ENCODE measurements at regions not wholly inside any gene's neighbourhood (a gene's known extent, or its start where the extent isn't known, plus 50 kb on each side); places are given as distances from the start of the nearest gene placed in this dataset.

DNA sequence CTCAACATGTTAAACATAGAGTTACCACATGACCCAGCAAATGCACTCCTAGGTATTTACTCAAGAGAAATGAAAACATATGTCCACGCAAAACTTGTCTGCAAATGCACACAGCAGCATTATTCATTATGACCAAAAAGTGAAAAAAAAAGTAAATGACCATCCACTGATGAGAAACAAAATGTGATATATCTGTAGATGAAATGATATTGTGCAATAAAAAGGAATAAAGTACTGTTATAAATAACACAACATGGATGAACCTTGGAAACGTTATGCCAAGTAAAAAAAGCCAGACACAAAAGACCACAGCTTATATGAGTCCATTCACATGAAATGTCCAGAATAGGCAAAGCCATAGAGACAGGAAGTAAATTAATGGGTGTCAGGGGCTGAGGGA is 61.4 kb upstream of the SKAP2 start:
- peaks cover 2% of the 10 kb centered on the region for H3K9me3 Mint-ChIP-seq
- H3K4me1 Mint-ChIP-seq = peaks cover 29% of the 10 kb centered on the region
- H3K27ac Mint-ChIP-seq = no peak overlapping the region
- TF ChIP-seq, protein P1, sequence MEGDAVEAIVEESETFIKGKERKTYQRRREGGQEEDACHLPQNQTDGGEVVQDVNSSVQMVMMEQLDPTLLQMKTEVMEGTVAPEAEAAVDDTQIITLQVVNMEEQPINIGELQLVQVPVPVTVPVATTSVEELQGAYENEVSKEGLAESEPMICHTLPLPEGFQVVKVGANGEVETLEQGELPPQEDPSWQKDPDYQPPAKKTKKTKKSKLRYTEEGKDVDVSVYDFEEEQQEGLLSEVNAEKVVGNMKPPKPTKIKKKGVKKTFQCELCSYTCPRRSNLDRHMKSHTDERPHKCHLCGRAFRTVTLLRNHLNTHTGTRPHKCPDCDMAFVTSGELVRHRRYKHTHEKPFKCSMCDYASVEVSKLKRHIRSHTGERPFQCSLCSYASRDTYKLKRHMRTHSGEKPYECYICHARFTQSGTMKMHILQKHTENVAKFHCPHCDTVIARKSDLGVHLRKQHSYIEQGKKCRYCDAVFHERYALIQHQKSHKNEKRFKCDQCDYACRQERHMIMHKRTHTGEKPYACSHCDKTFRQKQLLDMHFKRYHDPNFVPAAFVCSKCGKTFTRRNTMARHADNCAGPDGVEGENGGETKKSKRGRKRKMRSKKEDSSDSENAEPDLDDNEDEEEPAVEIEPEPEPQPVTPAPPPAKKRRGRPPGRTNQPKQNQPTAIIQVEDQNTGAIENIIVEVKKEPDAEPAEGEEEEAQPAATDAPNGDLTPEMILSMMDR (IDR thresholded peaks at IDR 0.05) = no peak
- H3K27me3 Mint-ChIP-seq (ENCODE audit: low read depth, poor library complexity) = no peaks in the 10 kb centered on the region
- no peak overlapping the region for H3K4me3 Mint-ChIP-seq
- no peaks in the 10 kb centered on the region for H3K36me3 Mint-ChIP-seq (ENCODE audit: low read depth)
- no peak for DNase-seq

DNA sequence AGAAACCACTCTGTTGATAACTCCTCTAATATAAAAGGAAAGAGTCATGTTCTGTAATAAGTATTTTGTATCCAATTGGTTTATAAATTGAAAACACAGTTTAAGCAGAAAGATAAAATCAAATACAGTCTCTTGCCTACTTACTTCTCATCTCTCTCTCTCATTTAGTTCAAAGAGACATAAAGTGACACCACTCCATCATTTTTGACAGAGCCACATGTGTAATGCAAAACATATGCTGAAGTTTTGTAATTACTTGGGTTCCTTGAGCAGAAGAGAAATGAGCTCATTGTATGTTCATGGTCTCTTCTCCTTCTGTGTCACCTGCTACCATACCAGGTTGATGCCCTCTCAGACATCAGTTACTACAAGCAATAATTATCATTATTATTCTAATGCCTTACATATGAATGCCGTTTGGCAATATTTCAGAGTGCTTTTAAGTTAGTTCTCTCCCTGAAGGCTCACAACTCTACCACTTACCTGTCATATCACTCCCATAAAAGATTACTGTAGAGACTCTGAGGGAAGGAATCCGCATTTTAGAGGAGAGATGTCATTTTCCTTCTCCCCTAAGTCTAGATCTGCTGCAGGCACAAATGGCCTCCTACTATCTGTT is 59.9 kb upstream of the SKAP2 start:
- TF ChIP-seq, protein P1 (IDR thresholded peaks at IDR 0.05) = no peak
- Mint-ChIP-seq H3K27me3 (ENCODE audit: low read depth, poor library complexity) (no peaks in the 10 kb centered on the region), H3K4me1 (peaks cover 18% of the 10 kb centered on the region), H3K27ac (no peak overlapping the region), H3K36me3 (ENCODE audit: low read depth) (no peaks in the 10 kb centered on the region), H3K9me3 (no peaks in the 10 kb centered on the region), H3K4me3 (no peak overlapping the region)
- no peak for DNase-seq

DNA sequence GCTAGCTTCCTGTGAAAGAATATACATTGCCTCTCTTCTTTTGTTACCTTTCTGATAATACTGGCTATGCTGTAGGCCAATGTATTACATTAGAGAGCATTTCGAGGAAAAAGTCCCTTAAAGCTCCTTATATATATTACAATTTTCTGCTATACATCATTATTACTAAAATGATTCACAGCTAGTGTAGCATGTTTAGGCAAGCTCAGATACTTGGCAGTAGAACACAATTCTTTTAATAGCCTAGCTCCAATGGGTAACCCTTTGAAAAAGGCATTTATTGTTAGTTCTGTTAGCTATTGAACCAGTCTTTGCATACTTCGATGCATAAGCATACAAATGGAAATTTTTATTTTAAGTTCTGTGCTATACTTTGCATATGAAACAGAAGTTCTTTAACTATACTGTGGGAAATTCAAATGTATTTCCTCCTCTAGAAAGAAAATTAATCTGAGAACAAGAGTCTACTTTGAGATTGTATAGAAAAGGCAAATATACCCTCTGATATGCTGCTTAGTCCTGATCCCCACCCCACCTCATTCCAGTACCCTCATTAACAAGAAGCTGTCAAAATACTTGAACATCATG is 55.6 kb upstream of the SKAP2 start:
- Mint-ChIP-seq H3K4me3 (no peak overlapping the region), H3K27ac (no peak overlapping the region), H3K27me3 (ENCODE audit: low read depth, poor library complexity) (peaks cover 5% of the 10 kb centered on the region), H3K4me1 (peaks cover 7% of the 10 kb centered on the region), H3K9me3 (no peaks in the 10 kb centered on the region), H3K36me3 (ENCODE audit: low read depth) (no peaks in the 10 kb centered on the region)
- no peak for DNase-seq
- TF ChIP-seq, protein P1 (IDR thresholded peaks at IDR 0.05) = no peak

DNA sequence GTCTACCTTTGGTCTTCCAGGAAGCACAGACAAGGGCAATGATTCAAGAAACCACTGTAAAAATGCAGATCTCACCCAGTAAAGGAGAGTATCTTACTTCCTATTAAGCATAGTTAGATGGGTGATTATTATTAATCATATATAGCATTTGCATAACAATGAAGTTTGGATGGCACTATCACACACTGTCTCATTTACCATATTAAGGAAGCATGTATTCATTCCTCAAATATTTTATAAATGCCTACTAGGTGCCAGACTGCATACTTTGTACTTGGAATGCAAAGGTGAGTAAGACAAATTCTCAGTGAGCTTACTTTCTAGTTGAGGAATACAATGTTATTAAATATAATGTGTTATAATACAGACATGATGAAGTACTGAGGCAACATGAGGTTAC is 53.9 kb upstream of the SKAP2 start:
- Mint-ChIP-seq H3K36me3 (ENCODE audit: low read depth) (no peaks in the 10 kb centered on the region), H3K27me3 (ENCODE audit: low read depth, poor library complexity) (peaks cover 5% of the 10 kb centered on the region), H3K27ac (no peak overlapping the region), H3K4me1 (peaks cover 7% of the 10 kb centered on the region), H3K9me3 (no peaks in the 10 kb centered on the region), H3K4me3 (no peak overlapping the region)
- DNase-seq = no peak
- TF ChIP-seq, protein P1 (IDR thresholded peaks at IDR 0.05) = no peak

DNA sequence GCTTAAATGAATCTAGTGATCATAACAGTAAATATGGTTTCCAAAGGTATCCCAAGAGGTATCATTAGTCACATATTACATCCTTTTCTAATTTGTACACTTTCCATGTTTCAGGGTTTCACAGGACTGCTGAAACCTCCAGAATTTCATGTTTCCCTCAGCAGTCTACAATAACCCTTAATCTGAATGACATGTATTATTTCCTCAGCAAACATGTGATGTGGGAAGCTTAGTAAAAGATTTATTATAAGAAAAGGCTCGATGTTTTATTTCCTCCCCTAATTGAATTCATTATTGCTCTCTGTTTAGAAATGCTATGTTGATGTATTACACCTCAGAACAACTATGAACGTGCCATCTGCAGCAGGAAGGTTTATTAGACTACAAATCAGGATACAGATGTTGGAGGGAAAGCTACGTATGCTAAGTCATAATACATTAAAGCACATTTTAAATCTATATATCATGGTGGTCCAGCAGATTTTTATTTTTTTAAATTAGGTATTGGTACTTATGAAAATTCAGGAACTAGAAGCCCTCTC is 52.5 kb upstream of the SKAP2 start:
- TF ChIP-seq, protein P1 (IDR thresholded peaks at IDR 0.05) = no peak

DNA sequence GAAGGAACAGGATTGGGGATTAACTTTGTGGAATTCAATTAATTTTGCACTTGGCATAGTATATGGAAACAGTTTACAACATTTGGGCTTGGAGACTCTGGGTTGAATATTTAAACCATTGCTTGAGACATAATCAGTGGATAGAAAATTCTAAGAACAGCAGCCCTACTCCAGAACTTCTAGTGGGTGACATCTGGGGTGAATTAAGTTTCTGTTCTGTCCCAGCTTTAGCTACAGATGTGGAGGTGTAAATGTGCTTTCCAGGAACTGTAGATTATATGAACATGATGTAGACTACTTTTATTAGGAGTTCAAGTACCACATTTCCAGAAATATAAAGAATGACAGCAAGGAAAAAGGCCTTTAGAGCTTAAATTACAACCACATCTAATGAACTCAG is 51.9 kb upstream of the SKAP2 start:
- TF ChIP-seq, protein P1 (IDR thresholded peaks at IDR 0.05) = no peak
- DNase-seq = no peak
- Mint-ChIP-seq H3K9me3 (no peaks in the 10 kb centered on the region), H3K27me3 (ENCODE audit: low read depth, poor library complexity) (peaks cover 5% of the 10 kb centered on the region), H3K27ac (no peak overlapping the region), H3K4me1 (peaks cover 12% of the 10 kb centered on the region), H3K4me3 (no peak overlapping the region), H3K36me3 (ENCODE audit: low read depth) (no peaks in the 10 kb centered on the region)

More for the DNA sequence above, 52.5 kb upstream of the SKAP2 start:
- H3K27ac Mint-ChIP-seq = no peak overlapping the region
- H3K27me3 Mint-ChIP-seq (ENCODE audit: low read depth, poor library complexity) = peaks cover 5% of the 10 kb centered on the region
- no peaks in the 10 kb centered on the region for H3K36me3 Mint-ChIP-seq (ENCODE audit: low read depth)
- no peak overlapping the region for H3K4me3 Mint-ChIP-seq
- peaks cover 9% of the 10 kb centered on the region for H3K4me1 Mint-ChIP-seq
- H3K9me3 Mint-ChIP-seq = no peaks in the 10 kb centered on the region
- no peak for DNase-seq

Data from nephron progenitor cell (in vitro differentiated cells).